A549 (cell line): ENCODE measurements at regions not wholly inside any gene's neighbourhood (a gene's known extent, or its start where the extent isn't known, plus 50 kb on each side); places are given as distances from the start of the nearest gene placed in this dataset.

Source experiments
- ATAC-seq, 2 experiments: fragments of 200-7000 bp in 1 of 2; fragments of >200 bp in 1 of 2; cut with Nextera tagmentation in 1 of 2; cut with Tn5 transposase in 1 of 2; 3 replicates each; pipeline versions ENCODE4 v1.8.0 to v1.9.1; 2018 to 2020; ENCODE audit warnings: mild to moderate bottlenecking in 1 of 2, moderate library complexity in 1 of 2
- CTCF ChIA-PET: fragments of 300-600 bp; sonication (Branson Sonifier 250); formaldehyde crosslinking; extraction: SDS; loops from one replicate; lab custom pipeline; 2021; ENCODE audit warnings: antibody characterized with exemption, inconsistent platforms; lab: Yijun Ruan, JAX
- POLR2A ChIA-PET: fragments of 350-600 bp; formaldehyde crosslinking; extraction: SDS; loops from one replicate; lab custom pipeline; 2021; ENCODE audit warnings: antibody characterized with exemption, inconsistent platforms; lab: Yijun Ruan, JAX
- DNase-seq, 2 experiments: peaks; one replicate each; pipeline versions ENCODE4 v3.0.0 to v3.0.0-alpha.2; 2011 to 2016; ENCODE audit warnings: low read depth in 1 of 2, low spot score in 1 of 2
- FAIRE-seq: peaks from 2 replicates; lab custom pipeline; 2011; peaks lifted over from hg19 to GRCh38; lab: Jason Lieb, UNC
- H3K27ac ChIP-seq, 2 experiments: fragments of >200 bp; sonication (Bioruptor Twin); formaldehyde crosslinking; 3 replicates each; pipeline ENCODE4 v1.5.1; 2016 to 2017
- H3K4me1 ChIP-seq: fragments of >200 bp; sonication (Bioruptor Twin); formaldehyde crosslinking; 3 replicates; pipeline ENCODE4 v1.6.1; 2016
- H3K4me2 ChIP-seq: fragments of >200 bp; sonication (Bioruptor Twin); formaldehyde crosslinking; 3 replicates; pipeline ENCODE4 v1.6.1; 2016
- H3K4me3 ChIP-seq: fragments of >200 bp; sonication (Bioruptor Twin); formaldehyde crosslinking; 3 replicates; pipeline ENCODE4 v1.5.1; 2016
- H3K9me3 ChIP-seq: fragments of >200 bp; sonication (Bioruptor Twin); formaldehyde crosslinking; 3 replicates; pipeline ENCODE4 v1.6.1; 2016
- BHLHE40 ChIP-seq: IDR thresholded peaks from 2 replicates; pipeline ENCODE4 v1.6.1; 2012; ENCODE audit warnings: low read depth, low read length, inconsistent platforms
- CHD2 ChIP-seq: fragments of 150-350 bp; IDR thresholded peaks from 2 replicates; pipeline ENCODE4 v1.6.1; 2014; ENCODE audit warnings: low read length; ENCODE audit not compliant: partially characterized antibody
- EHF ChIP-seq: fragments of 250-450 bp; sonication (Bioruptor Pico); IDR thresholded peaks from 2 replicates; pipeline ENCODE4 v1.5.0; 2020; ENCODE audit warnings: mild to moderate bottlenecking
- GATA3 ChIP-seq: IDR thresholded peaks from 2 replicates; pipeline ENCODE4 v1.6.1; 2012; ENCODE audit warnings: borderline replicate concordance
- HDAC2 ChIP-seq: fragments of 200-600 bp; sonication (generic); IDR thresholded peaks from 2 replicates; pipeline ENCODE4 v1.6.1; 2016
- HEYL ChIP-seq: fragments of 250-450 bp; sonication (Bioruptor Pico); IDR thresholded peaks from 2 replicates; pipeline ENCODE4 v1.8.0; 2021; ENCODE audit warnings: mild to moderate bottlenecking, moderate library complexity
- HOXA7 ChIP-seq: fragments of 250-450 bp; sonication (Bioruptor Pico); IDR thresholded peaks from 2 replicates; pipeline ENCODE4 v1.5.0; 2020; ENCODE audit warnings: mild to moderate bottlenecking, moderate library complexity
- HOXB5 ChIP-seq: fragments of 250-450 bp; sonication (Bioruptor Pico); IDR thresholded peaks from 2 replicates; pipeline ENCODE4 v1.5.0; 2020; ENCODE audit warnings: mild to moderate bottlenecking, moderate library complexity
- JUNB ChIP-seq: fragments of >200 bp; sonication (Bioruptor Twin); formaldehyde crosslinking; IDR thresholded peaks from 2 replicates; pipeline ENCODE4 v1.6.1; 2016
- KDM5A ChIP-seq: fragments of 200-600 bp; sonication (generic); IDR thresholded peaks from 2 replicates; pipeline ENCODE4 v1.6.1; 2016; ENCODE audit warnings: antibody characterized with exemption, mild to moderate bottlenecking
- MAZ ChIP-seq: fragments of 150-350 bp; IDR thresholded peaks from 2 replicates; pipeline ENCODE4 v1.6.1; 2014; ENCODE audit warnings: antibody characterized with exemption, low read depth, low read length, borderline replicate concordance
- NFE2L2 ChIP-seq: fragments of 150-350 bp; conservative IDR thresholded peaks from 2 replicates; pipeline ENCODE4 v1.6.1; 2014; ENCODE audit warnings: low read length
- NPAS2 ChIP-seq: fragments of 250-450 bp; sonication (Bioruptor Pico); IDR thresholded peaks from 2 replicates; pipeline ENCODE4 v1.8.0; 2022; ENCODE audit warnings: mild to moderate bottlenecking, moderate library complexity, borderline replicate concordance
- NR3C1 ChIP-seq: fragments of >200 bp; sonication (Bioruptor Twin); formaldehyde crosslinking; IDR thresholded peaks from 3 replicates; pipeline ENCODE4 v1.6.1; 2017
- RFX5 ChIP-seq: fragments of 450-650 bp; IDR thresholded peaks from 2 replicates; pipeline ENCODE4 v1.7.1; 2014; ENCODE audit warnings: antibody characterized with exemption, mild to moderate bottlenecking, moderate library complexity
- SREBF2 ChIP-seq: fragments of 450-650 bp; IDR thresholded peaks from 2 replicates; pipeline ENCODE4 v1.6.1; 2014; ENCODE audit warnings: mild to moderate bottlenecking, moderate library complexity
- ZFP36 ChIP-seq: fragments of 450-650 bp; IDR thresholded peaks from 2 replicates; pipeline ENCODE4 v1.6.1; 2014; ENCODE audit warnings: borderline replicate concordance; ENCODE audit not compliant: partially characterized antibody
- ZNF302 ChIP-seq: fragments of 250-450 bp; sonication (Bioruptor Pico); IDR thresholded peaks from 2 replicates; pipeline ENCODE4 v1.9.0; 2021; ENCODE audit warnings: inconsistent platforms, mild to moderate bottlenecking, moderate library complexity
- WGBS: methylation state at CpG from one replicate; pipeline ENCODE4 v1.1.6; 2017; ENCODE audit errors: missing lambda C conversion rate; 5-methylcytosine and 5-hydroxymethylcytosine counted together
- TF ChIP-seq, protein P1 (sequence below): fragments of 250-450 bp; sonication (Bioruptor Pico); IDR thresholded peaks from 2 replicates; pipeline ENCODE4 v1.5.0; 2021; ENCODE audit warnings: mild to moderate bottlenecking, moderate library complexity, borderline replicate concordance
- TF ChIP-seq, protein P2 (sequence below): fragments of >200 bp; sonication (Bioruptor Twin); formaldehyde crosslinking; IDR thresholded peaks from 2 replicates; pipeline ENCODE4 v1.6.1; 2016

GRCh38 chr1:21344098-21344749, 54.0 kb upstream of the ECE1 start (continued):
- no peak for TF ChIP-seq NPAS2 (CRISPR knock-in tag)
- TF ChIP-seq ZNF302 (CRISPR knock-in tag): no peak
- no peak for TF ChIP-seq RFX5
- no peak for TF ChIP-seq HOXA7 (CRISPR knock-in tag)
- TF ChIP-seq JUNB: no peak
- no peak for TF ChIP-seq SREBF2

- ChIA-PET POLR2A (no interaction called here), CTCF (interaction anchor here (1.3 to 2.0 kb wide), 2 partner anchors 10 to 88 kb away, joined by 4 to 11 read pairs; no protein-coding TSS in a partner anchor)
- FAIRE-seq (no peak), ATAC-seq (no peak), DNase-seq (no peak)
- Histone ChIP-seq H3K4me1 (peaks cover 59% of the 10 kb centered on the region), H3K27ac (0 out of 6 replicates have a peak overlapping the region, but pooled peaks of 1 of the 2 experiments have one; percentile 31), H3K4me2 (peak overlapping the region; percentile 83), H3K4me3 (no peak overlapping the region), H3K9me3 (no peaks in the 10 kb centered on the region)
- TF ChIP-seq GATA3 (no peak), HOXB5 (no peak), HEYL (CRISPR knock-in tag) (no peak), NPAS2 (CRISPR knock-in tag) (no peak), ZFP36 (no peak), KDM5A (no peak), RFX5 (no peak), NFE2L2 (no peak), HDAC2 (no peak), EHF (CRISPR knock-in tag) (no peak), BHLHE40 (no peak), MAZ (no peak), CHD2 (no peak), ZNF302 (CRISPR knock-in tag) (no peak), NR3C1 (no peak)
- TF ChIP-seq, protein P1, sequence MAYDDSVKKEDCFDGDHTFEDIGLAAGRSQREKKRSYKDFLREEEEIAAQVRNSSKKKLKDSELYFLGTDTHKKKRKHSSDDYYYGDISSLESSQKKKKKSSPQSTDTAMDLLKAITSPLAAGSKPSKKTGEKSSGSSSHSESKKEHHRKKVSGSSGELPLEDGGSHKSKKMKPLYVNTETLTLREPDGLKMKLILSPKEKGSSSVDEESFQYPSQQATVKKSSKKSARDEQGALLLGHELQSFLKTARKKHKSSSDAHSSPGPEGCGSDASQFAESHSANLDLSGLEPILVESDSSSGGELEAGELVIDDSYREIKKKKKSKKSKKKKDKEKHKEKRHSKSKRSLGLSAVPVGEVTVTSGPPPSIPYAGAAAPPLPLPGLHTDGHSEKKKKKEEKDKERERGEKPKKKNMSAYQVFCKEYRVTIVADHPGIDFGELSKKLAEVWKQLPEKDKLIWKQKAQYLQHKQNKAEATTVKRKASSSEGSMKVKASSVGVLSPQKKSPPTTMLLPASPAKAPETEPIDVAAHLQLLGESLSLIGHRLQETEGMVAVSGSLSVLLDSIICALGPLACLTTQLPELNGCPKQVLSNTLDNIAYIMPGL: no peak
- TF ChIP-seq, protein P2, sequence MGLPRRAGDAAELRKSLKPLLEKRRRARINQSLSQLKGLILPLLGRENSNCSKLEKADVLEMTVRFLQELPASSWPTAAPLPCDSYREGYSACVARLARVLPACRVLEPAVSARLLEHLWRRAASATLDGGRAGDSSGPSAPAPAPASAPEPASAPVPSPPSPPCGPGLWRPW: no peak
- 57% methylated on average over 9 of the region's 10 CpGs for WGBS
Measured at GRCh38 chr1:21342961-21343838, 52.9 kb upstream of the ECE1 start.

GRCh38 chr1:21341517-21342078, 51.3 kb upstream of the ECE1 start:
- ChIA-PET CTCF (interaction anchor here (2.0 kb wide), 1 partner anchor 86 kb away, joined by 11 read pairs; no protein-coding TSS in a partner anchor), POLR2A (no interaction called here)
- FAIRE-seq: no peak
- ATAC-seq: no peak
- Histone ChIP-seq H3K4me1 (peaks cover 73% of the 10 kb centered on the region), H3K4me2 (no peak overlapping the region), H3K4me3 (no peak overlapping the region), H3K9me3 (no peaks in the 10 kb centered on the region), H3K27ac (no peak overlapping the region)
- no peak for TF ChIP-seq NFE2L2
- DNase-seq: no peak
- 91% methylated on average over 10 of the region's 10 CpGs for WGBS
